ENCODE measurements at regions not wholly inside any gene's neighbourhood (a gene's known extent, or its start where the extent isn't known, plus 50 kb on each side); places are given as distances from the start of the nearest gene placed in this dataset.

GRCh38 chr14:44700694-44701093, 193.6 kb upstream of the FSCB start:
- TF ChIP-seq CEBPB (IDR thresholded peaks at IDR 0.05; ENCODE audit: low read depth, low read length), result no peak
- TF ChIP-seq USF2 (IDR thresholded peaks at IDR 0.05; ENCODE audit: low read depth, low read length), result no peak
- no peak for TF ChIP-seq MAFK (IDR thresholded peaks at IDR 0.05; ENCODE audit: low read depth, low read length)
- TF ChIP-seq NFE2L2 (IDR thresholded peaks at IDR 0.05; ENCODE audit: low read depth, low read length), result no peak
- TF ChIP-seq CTCF (conservative IDR thresholded peaks at IDR 0.05; ENCODE audit: low read depth, low read length), result no peak
- no peak for TF ChIP-seq POLR2A (IDR thresholded peaks at IDR 0.05; ENCODE audit: low read depth, low read length)
- TF ChIP-seq RFX5 (IDR thresholded peaks at IDR 0.05; ENCODE audit: low read depth, low read length), result no peak
- no peak for TF ChIP-seq CHD1 (IDR thresholded peaks at IDR 0.05; ENCODE audit: low read depth, low read length)
- no peak for TF ChIP-seq FOS (IDR thresholded peaks at IDR 0.05; ENCODE audit: low read depth, low read length)

Measured in IMR-90 (cell line).